SK-N-SH treated with all-trans-retinoic acid at 6 μM for 48 hours (cell line): ENCODE measurements at regions not wholly inside any gene's neighbourhood (a gene's known extent, or its start where the extent isn't known, plus 50 kb on each side); places are given as distances from the start of the nearest gene placed in this dataset.

ENCODE experiments used
- GLIS3 ChIP-seq: fragments of 250-450 bp; sonication (Bioruptor Pico); IDR thresholded peaks from 2 replicates; pipeline ENCODE4 v1.5.0; 2020; ENCODE audit warnings: mild to moderate bottlenecking, moderate library complexity
- PATZ1 ChIP-seq: fragments of 250-450 bp; sonication (Bioruptor Pico); IDR thresholded peaks from 2 replicates; pipeline ENCODE4 v1.8.0; 2020; ENCODE audit warnings: mild to moderate bottlenecking, moderate library complexity, borderline replicate concordance
- RARB ChIP-seq: fragments of 250-450 bp; sonication (Bioruptor Pico); IDR thresholded peaks from 2 replicates; pipeline ENCODE4 v1.8.0; 2021; ENCODE audit warnings: mild to moderate bottlenecking, moderate library complexity
- TOX ChIP-seq: fragments of 250-450 bp; sonication (Bioruptor Pico); IDR thresholded peaks from 2 replicates; pipeline ENCODE4 v1.8.0; 2021; ENCODE audit warnings: mild to moderate bottlenecking, moderate library complexity, borderline replicate concordance

GRCh38 chr6:140414966-140415620, 1040.6 kb upstream of the CITED2 start:
- TF ChIP-seq GLIS3: no peak
- TF ChIP-seq TOX: no peak
- no peak for TF ChIP-seq PATZ1 (CRISPR knock-in tag)
- TF ChIP-seq RARB (CRISPR knock-in tag): no peak
